DOHH2 (cell line): ENCODE measurements at regions not wholly inside any gene's neighbourhood (a gene's known extent, or its start where the extent isn't known, plus 50 kb on each side); places are given as distances from the start of the nearest gene placed in this dataset.

ENCODE experiments used
- H3F3A ChIP-seq: fragments of 200-600 bp; sonication (generic), shearing (Covaris generic); 2 replicates; pipeline ENCODE4 v1.6.0; 2016; ENCODE audit warnings: antibody characterized with exemption, mild to moderate bottlenecking; ENCODE audit not compliant: control insufficient read depth, insufficient read depth
- H3K27ac ChIP-seq: fragments of 200-600 bp; sonication (generic); 2 replicates; pipeline ENCODE4 v1.5.1; 2014; ENCODE audit warnings: low read depth, mild to moderate bottlenecking, low read length, moderate library complexity
- H3K27me3 ChIP-seq: fragments of 200-600 bp; sonication (generic); 2 replicates; pipeline ENCODE4 v1.6.1; 2014; ENCODE audit warnings: mild to moderate bottlenecking, low read length, mixed read lengths; ENCODE audit not compliant: control insufficient read depth
- H3K36me3 ChIP-seq: fragments of 200-600 bp; sonication (generic); 2 replicates; pipeline ENCODE4 v1.6.1; 2014; ENCODE audit warnings: mild to moderate bottlenecking, low read length, moderate library complexity, mixed read lengths; ENCODE audit not compliant: control insufficient read depth
- H3K4me1 ChIP-seq: fragments of 200-600 bp; sonication (generic); 2 replicates; pipeline ENCODE4 v1.6.1; 2014; ENCODE audit warnings: mild to moderate bottlenecking, low read length, mixed read lengths; ENCODE audit not compliant: control insufficient read depth
- H3K4me2 ChIP-seq: fragments of 200-600 bp; sonication (generic); 2 replicates; pipeline ENCODE4 v1.6.0; 2014; ENCODE audit warnings: mild to moderate bottlenecking, low read length, moderate library complexity
- H3K4me3 ChIP-seq: fragments of 200-600 bp; sonication (generic); 2 replicates; pipeline ENCODE4 v1.5.1; 2014; ENCODE audit warnings: mild to moderate bottlenecking, low read length, mixed read lengths
- H3K79me2 ChIP-seq: fragments of 200-600 bp; sonication (generic); 2 replicates; pipeline ENCODE4 v1.6.1; 2014; ENCODE audit warnings: mild to moderate bottlenecking, low read length, mixed read lengths; ENCODE audit not compliant: control insufficient read depth
- H3K9me2 ChIP-seq: fragments of 200-600 bp; sonication (generic); replicated peaks from 2 replicates; pipeline ENCODE4 v1.6.1; 2014; ENCODE audit warnings: mild to moderate bottlenecking, low read length, mixed read lengths; ENCODE audit not compliant: control insufficient read depth
- H3K9me3 ChIP-seq: fragments of 200-600 bp; sonication (generic); 2 replicates; pipeline ENCODE4 v1.6.1; 2014; ENCODE audit warnings: antibody characterized with exemption, low read length, mixed read lengths; ENCODE audit not compliant: control insufficient read depth, insufficient read depth
- H4K20me1 ChIP-seq: fragments of 200-600 bp; sonication (generic); 2 replicates; pipeline ENCODE4 v1.6.0; 2014; ENCODE audit warnings: low read depth, mild to moderate bottlenecking, antibody characterized with exemption, low read length, moderate library complexity; ENCODE audit not compliant: control insufficient read depth, insufficient read depth
- EZH2phosphoT487 ChIP-seq: fragments of 200-600 bp; sonication (generic); IDR thresholded peaks from 2 replicates; pipeline ENCODE4 v1.6.1; 2017; ENCODE audit warnings: borderline replicate concordance, mild to moderate bottlenecking, antibody characterized with exemption, low read length, moderate library complexity, mixed read lengths
- TF ChIP-seq, protein P1 (sequence below): fragments of 200-600 bp; sonication (generic); IDR thresholded peaks from one replicate; pipeline ENCODE4 v1.5.1; 2014; ENCODE audit warnings: antibody characterized with exemption, mild to moderate bottlenecking, low read depth, low read length; ENCODE audit not compliant: poor library complexity, severe bottlenecking

GRCh38 chr10:57162231-57162630 lies 801.2 kb upstream of the ZWINT start:
- no peaks in the 10 kb centered on the region for H3K27me3 ChIP-seq
- no peaks in the 10 kb centered on the region for H3F3A ChIP-seq
- H3K27ac ChIP-seq: no peak overlapping the region

DNA sequence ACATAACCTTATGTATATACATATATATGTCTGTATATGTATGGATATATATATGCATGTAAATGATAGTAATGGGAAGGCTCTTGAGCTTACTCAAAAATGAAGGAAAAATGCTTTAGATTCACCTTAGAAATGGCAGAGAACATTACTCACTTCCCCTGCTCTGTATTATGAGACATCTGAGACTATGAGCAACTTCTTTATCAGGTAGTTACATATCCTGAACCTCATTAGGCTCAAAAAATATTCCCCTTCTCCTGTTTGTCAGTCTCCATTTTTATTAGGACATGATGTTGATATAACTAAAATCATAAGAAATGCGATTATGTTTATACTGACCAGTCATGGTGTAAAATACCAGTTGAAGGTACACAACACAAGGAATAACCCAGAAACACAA lies 800.1 kb upstream of the ZWINT start:
- Histone ChIP-seq H3K27ac (no peak overlapping the region), H3K9me3 (no peaks in the 10 kb centered on the region), H3K4me1 (no peaks in the 10 kb centered on the region), H3K9me2 (no peaks in the 10 kb centered on the region), H4K20me1 (no peaks in the 10 kb centered on the region), H3K4me3 (no peak overlapping the region), H3K79me2 (no peaks in the 10 kb centered on the region), H3K36me3 (no peaks in the 10 kb centered on the region), H3K27me3 (no peaks in the 10 kb centered on the region), H3F3A (no peaks in the 10 kb centered on the region), H3K4me2 (no peak overlapping the region)
- TF ChIP-seq, protein P1, sequence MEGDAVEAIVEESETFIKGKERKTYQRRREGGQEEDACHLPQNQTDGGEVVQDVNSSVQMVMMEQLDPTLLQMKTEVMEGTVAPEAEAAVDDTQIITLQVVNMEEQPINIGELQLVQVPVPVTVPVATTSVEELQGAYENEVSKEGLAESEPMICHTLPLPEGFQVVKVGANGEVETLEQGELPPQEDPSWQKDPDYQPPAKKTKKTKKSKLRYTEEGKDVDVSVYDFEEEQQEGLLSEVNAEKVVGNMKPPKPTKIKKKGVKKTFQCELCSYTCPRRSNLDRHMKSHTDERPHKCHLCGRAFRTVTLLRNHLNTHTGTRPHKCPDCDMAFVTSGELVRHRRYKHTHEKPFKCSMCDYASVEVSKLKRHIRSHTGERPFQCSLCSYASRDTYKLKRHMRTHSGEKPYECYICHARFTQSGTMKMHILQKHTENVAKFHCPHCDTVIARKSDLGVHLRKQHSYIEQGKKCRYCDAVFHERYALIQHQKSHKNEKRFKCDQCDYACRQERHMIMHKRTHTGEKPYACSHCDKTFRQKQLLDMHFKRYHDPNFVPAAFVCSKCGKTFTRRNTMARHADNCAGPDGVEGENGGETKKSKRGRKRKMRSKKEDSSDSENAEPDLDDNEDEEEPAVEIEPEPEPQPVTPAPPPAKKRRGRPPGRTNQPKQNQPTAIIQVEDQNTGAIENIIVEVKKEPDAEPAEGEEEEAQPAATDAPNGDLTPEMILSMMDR: no peak
- no peak for TF ChIP-seq EZH2phosphoT487

More at GRCh38 chr10:57162231-57162630, 801.2 kb upstream of the ZWINT start:
- H3K4me3 ChIP-seq: no peak overlapping the region
- H3K4me1 ChIP-seq: no peaks in the 10 kb centered on the region
- H3K4me2 ChIP-seq: no peak overlapping the region
- no peaks in the 10 kb centered on the region for H3K9me2 ChIP-seq
- H3K9me3 ChIP-seq: no peaks in the 10 kb centered on the region
- H3K36me3 ChIP-seq: no peaks in the 10 kb centered on the region
- TF ChIP-seq EZH2phosphoT487: no peak
- TF ChIP-seq, protein P1: no peak
- no peaks in the 10 kb centered on the region for H3K79me2 ChIP-seq
- H4K20me1 ChIP-seq: no peaks in the 10 kb centered on the region

GRCh38 chr10:57145548-57145947 lies 784.5 kb upstream of the ZWINT start:
- Histone ChIP-seq H3F3A (no peaks in the 10 kb centered on the region), H3K4me3 (no peak overlapping the region), H4K20me1 (no peaks in the 10 kb centered on the region), H3K4me2 (no peak overlapping the region), H3K79me2 (no peaks in the 10 kb centered on the region), H3K4me1 (no peaks in the 10 kb centered on the region), H3K36me3 (no peaks in the 10 kb centered on the region), H3K27me3 (no peaks in the 10 kb centered on the region), H3K9me3 (no peaks in the 10 kb centered on the region), H3K27ac (no peak overlapping the region), H3K9me2 (no peaks in the 10 kb centered on the region)
- no peak for TF ChIP-seq EZH2phosphoT487

GRCh38 chr10:57142925-57143576 lies 782.0 kb upstream of the ZWINT start:
- no peaks in the 10 kb centered on the region for H3K9me3 ChIP-seq
- no peaks in the 10 kb centered on the region for H3F3A ChIP-seq
- TF ChIP-seq, protein P1: no peak
- TF ChIP-seq EZH2phosphoT487: no peak
- H3K9me2 ChIP-seq: no peaks in the 10 kb centered on the region
- H3K27ac ChIP-seq: no peak overlapping the region
- H3K4me2 ChIP-seq: no peak overlapping the region
- H3K36me3 ChIP-seq: no peaks in the 10 kb centered on the region
- H3K79me2 ChIP-seq: no peaks in the 10 kb centered on the region
- no peaks in the 10 kb centered on the region for H4K20me1 ChIP-seq
- no peaks in the 10 kb centered on the region for H3K4me1 ChIP-seq
- no peaks in the 10 kb centered on the region for H3K27me3 ChIP-seq
- no peak overlapping the region for H3K4me3 ChIP-seq
